Right lobe of liver (tissue), 4 donors: ENCODE measurements at regions not wholly inside any gene's neighbourhood (a gene's known extent, or its start where the extent isn't known, plus 50 kb on each side); places are given as distances from the start of the nearest gene placed in this dataset.

ENCODE experiments used
- CTCF ChIP-seq, 4 donors: fragments of 200-600 bp in 3 of 4; fragments of 450-650 bp in 1 of 4; IDR thresholded peaks; one replicate each; pipeline versions ENCODE4 v1.5.1 to v1.8.0; 2016 to 2022; ENCODE audit warnings: antibody characterized with exemption in 4 of 4, mild to moderate bottlenecking in 2 of 4
- POLR2A ChIP-seq: fragments of 450-650 bp; IDR thresholded peaks from one replicate; pipeline ENCODE4 v1.6.1; 2017; ENCODE audit warnings: antibody characterized with exemption, mild to moderate bottlenecking
- donor health status: DM: no; HTN: no; CAD: no.
- donor health status: DM: no; HTN: no; CAD: no.
- donor health status: DM: no; HTN: yes; CAD: no.

- TF ChIP-seq CTCF (IDR thresholded peaks at IDR 0.05): no peak
- no peak for TF ChIP-seq POLR2A
Measured at GRCh38 chr10:111265341-111265740, 188.5 kb downstream of the ADRA2A start.
